NAMALWA (cell line): ENCODE measurements at regions not wholly inside any gene's neighbourhood (a gene's known extent, or its start where the extent isn't known, plus 50 kb on each side); places are given as distances from the start of the nearest gene placed in this dataset.
"Not testable (repeated sequence)": the region's sequence is repeated elsewhere in the genome, so short reads cannot be mapped to it uniquely, and the experiment has no call there.

Experiments used
- DNase-seq: peaks from one replicate; pipeline ENCODE4 v3.0.0-alpha.2; 2015; ENCODE audit warnings: low spot score

GRCh38 chr5:71771191-71771590 is 52.1 kb downstream of the CARTPT start:
- DNase-seq: no peak

GRCh38 chr5:71778678-71779276 is 59.7 kb downstream of the CARTPT start:
- DNase-seq: peak; percentile 60

GRCh38 chr5:71780597-71780996 is 61.5 kb downstream of the CARTPT start:
- DNase-seq: no peak

- no peak for DNase-seq
These were observed 63.3 kb downstream of the CARTPT start for GRCh38 chr5:71782393-71782770.

- DNase-seq: peak; percentile 68
These were observed 64.0 kb downstream of the CARTPT start for GRCh38 chr5:71782771-71783770.

- no peak for DNase-seq
These were observed 64.8 kb downstream of the CARTPT start for GRCh38 chr5:71783891-71784290.

- DNase-seq: no peak
These were observed 67.4 kb downstream of the CARTPT start for GRCh38 chr5:71786337-71787055.

- DNase-seq: no peak
These were observed 69.7 kb downstream of the CARTPT start for GRCh38 chr5:71788794-71789193.

- no peak for DNase-seq
These were observed 70.7 kb downstream of the CARTPT start for GRCh38 chr5:71789746-71790145.

GRCh38 chr5:71790433-71790832 is 71.4 kb downstream of the CARTPT start:
- DNase-seq: no peak

GRCh38 chr5:71792041-71792440 is 73.0 kb downstream of the CARTPT start:
- DNase-seq: not testable (repeated sequence)

- no peak for DNase-seq
These were observed 75.1 kb downstream of the CARTPT start for GRCh38 chr5:71794061-71794695.

GRCh38 chr5:71802673-71803072 is 83.6 kb downstream of the CARTPT start:
- DNase-seq: no peak

- DNase-seq: no peak
These were observed 87.6 kb downstream of the CARTPT start for GRCh38 chr5:71806711-71807110.

GRCh38 chr5:71807909-71808308 is 88.8 kb downstream of the CARTPT start:
- no peak for DNase-seq

- no peak for DNase-seq
These were observed 90.4 kb downstream of the CARTPT start for GRCh38 chr5:71809446-71809845.

- no peak for DNase-seq
These were observed 90.9 kb downstream of the CARTPT start for GRCh38 chr5:71810023-71810422.

GRCh38 chr5:71810471-71811195 is 91.6 kb downstream of the CARTPT start:
- no peak for DNase-seq

- no peak for DNase-seq
These were observed 92.7 kb downstream of the CARTPT start for GRCh38 chr5:71811779-71812178.

GRCh38 chr5:71816307-71816706 is 97.2 kb downstream of the CARTPT start:
- DNase-seq: no peak

GRCh38 chr5:71817891-71818290 is 98.8 kb downstream of the CARTPT start:
- DNase-seq: no peak

GRCh38 chr5:71821029-71821428 is 102.0 kb downstream of the CARTPT start:
- no peak for DNase-seq
